Nephron progenitor cell (in vitro differentiated cells): ENCODE measurements at regions not wholly inside any gene's neighbourhood (a gene's known extent, or its start where the extent isn't known, plus 50 kb on each side); places are given as distances from the start of the nearest gene placed in this dataset.
"Not testable (repeated sequence)": the region's sequence is repeated elsewhere in the genome, so short reads cannot be mapped to it uniquely, and the experiment has no call there.

Experiments used
- DNase-seq: peaks from one replicate; pipeline ENCODE4 v3.0.0; 2021
- H3K27ac Mint-ChIP-seq: 2 replicates; pipeline ENCODE4 v1.8.0; 2021; ENCODE audit warnings: mild to moderate bottlenecking, moderate library complexity, mixed read lengths
- H3K27me3 Mint-ChIP-seq: 2 replicates; pipeline ENCODE4 v1.8.0; 2021; ENCODE audit warnings: mild to moderate bottlenecking, low read depth, mixed read lengths; ENCODE audit not compliant: poor library complexity
- H3K36me3 Mint-ChIP-seq: 2 replicates; pipeline ENCODE4 v1.8.0; 2021; ENCODE audit warnings: low read depth, mixed read lengths
- H3K4me1 Mint-ChIP-seq: 2 replicates; pipeline ENCODE4 v1.8.0; 2021; ENCODE audit warnings: mixed read lengths
- H3K4me3 Mint-ChIP-seq: 2 replicates; pipeline ENCODE4 v1.8.0; 2021; ENCODE audit warnings: mild to moderate bottlenecking, moderate library complexity, mixed read lengths
- H3K9me3 Mint-ChIP-seq: 2 replicates; pipeline ENCODE4 v1.8.0; 2021; ENCODE audit warnings: mild to moderate bottlenecking, moderate library complexity, mixed read lengths
- TF ChIP-seq, protein P1 (sequence below): fragments of 200-600 bp; sonication (generic); IDR thresholded peaks from 2 replicates; pipeline ENCODE4 v1.5.0; 2021; ENCODE audit warnings: antibody characterized with exemption

DNA sequence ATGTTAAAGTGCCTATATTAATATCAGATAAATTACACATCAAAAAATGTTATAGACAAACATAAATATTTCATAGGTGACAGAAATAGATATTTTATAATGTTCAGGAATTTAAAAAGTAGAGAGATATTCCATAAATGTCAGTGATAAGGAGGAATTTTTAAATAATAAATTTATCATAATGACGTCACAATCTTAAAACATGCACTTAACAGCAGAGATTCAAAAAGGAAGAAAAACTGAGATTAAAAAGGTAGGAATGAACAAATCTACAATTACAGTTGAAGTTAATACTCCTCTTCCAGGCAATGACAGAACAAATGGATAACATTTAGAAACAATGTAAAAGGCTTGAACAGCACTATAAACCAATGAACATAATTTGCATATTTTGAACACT is 345.4 kb upstream of the NOX3 start:
- no peak overlapping the region for H3K27ac Mint-ChIP-seq
- H3K36me3 Mint-ChIP-seq = no peaks in the 10 kb centered on the region
- no peaks in the 10 kb centered on the region for H3K4me1 Mint-ChIP-seq
- peaks cover 6% of the 10 kb centered on the region for H3K27me3 Mint-ChIP-seq
- DNase-seq = no peak
- no peak overlapping the region for H3K4me3 Mint-ChIP-seq
- TF ChIP-seq, protein P1, sequence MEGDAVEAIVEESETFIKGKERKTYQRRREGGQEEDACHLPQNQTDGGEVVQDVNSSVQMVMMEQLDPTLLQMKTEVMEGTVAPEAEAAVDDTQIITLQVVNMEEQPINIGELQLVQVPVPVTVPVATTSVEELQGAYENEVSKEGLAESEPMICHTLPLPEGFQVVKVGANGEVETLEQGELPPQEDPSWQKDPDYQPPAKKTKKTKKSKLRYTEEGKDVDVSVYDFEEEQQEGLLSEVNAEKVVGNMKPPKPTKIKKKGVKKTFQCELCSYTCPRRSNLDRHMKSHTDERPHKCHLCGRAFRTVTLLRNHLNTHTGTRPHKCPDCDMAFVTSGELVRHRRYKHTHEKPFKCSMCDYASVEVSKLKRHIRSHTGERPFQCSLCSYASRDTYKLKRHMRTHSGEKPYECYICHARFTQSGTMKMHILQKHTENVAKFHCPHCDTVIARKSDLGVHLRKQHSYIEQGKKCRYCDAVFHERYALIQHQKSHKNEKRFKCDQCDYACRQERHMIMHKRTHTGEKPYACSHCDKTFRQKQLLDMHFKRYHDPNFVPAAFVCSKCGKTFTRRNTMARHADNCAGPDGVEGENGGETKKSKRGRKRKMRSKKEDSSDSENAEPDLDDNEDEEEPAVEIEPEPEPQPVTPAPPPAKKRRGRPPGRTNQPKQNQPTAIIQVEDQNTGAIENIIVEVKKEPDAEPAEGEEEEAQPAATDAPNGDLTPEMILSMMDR = no peak
- peaks cover 20% of the 10 kb centered on the region for H3K9me3 Mint-ChIP-seq

DNA sequence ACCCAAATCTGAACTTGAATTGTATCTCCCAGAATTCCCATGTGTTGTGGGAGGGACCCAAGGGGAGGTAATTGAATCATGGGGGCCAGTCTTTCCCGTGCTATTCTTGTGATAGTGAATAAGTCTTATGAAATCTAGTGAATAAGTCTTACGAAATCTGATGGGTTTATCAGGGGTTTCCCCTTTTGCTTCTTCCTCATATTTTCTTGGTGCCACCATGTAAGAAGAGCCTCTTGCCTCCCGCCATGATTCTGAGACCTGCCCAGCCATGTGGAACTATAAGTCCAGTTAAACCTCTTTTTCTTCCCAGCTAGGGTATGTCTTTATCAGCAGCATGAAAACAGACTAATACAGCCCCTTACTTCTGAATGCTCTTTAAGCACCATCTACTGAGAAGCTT is 343.2 kb upstream of the NOX3 start:
- peaks cover 29% of the 10 kb centered on the region for H3K9me3 Mint-ChIP-seq
- not testable (repeated sequence) for H3K36me3 Mint-ChIP-seq, H3K4me1 Mint-ChIP-seq, H3K27me3 Mint-ChIP-seq, H3K4me3 Mint-ChIP-seq, DNase-seq, H3K27ac Mint-ChIP-seq

- TF ChIP-seq, protein P1 = no peak
- Mint-ChIP-seq H3K27me3 (peaks cover 3% of the 10 kb centered on the region), H3K4me3 (no peak overlapping the region), H3K27ac (no peak overlapping the region), H3K36me3 (no peaks in the 10 kb centered on the region), H3K4me1 (no peaks in the 10 kb centered on the region), H3K9me3 (peaks cover 36% of the 10 kb centered on the region)
- DNase-seq = no peak
Measured at GRCh38 chr6:155795173-155795796, 339.6 kb upstream of the NOX3 start.

GRCh38 chr6:155791891-155792290 is 336.3 kb upstream of the NOX3 start:
- TF ChIP-seq, protein P1 = no peak
- no peak overlapping the region for H3K27ac Mint-ChIP-seq
- peaks cover 48% of the 10 kb centered on the region for H3K9me3 Mint-ChIP-seq
- H3K27me3 Mint-ChIP-seq = no peaks in the 10 kb centered on the region
- H3K4me1 Mint-ChIP-seq = no peaks in the 10 kb centered on the region
- no peak overlapping the region for H3K4me3 Mint-ChIP-seq
- H3K36me3 Mint-ChIP-seq = no peaks in the 10 kb centered on the region
- DNase-seq = no peak

DNA sequence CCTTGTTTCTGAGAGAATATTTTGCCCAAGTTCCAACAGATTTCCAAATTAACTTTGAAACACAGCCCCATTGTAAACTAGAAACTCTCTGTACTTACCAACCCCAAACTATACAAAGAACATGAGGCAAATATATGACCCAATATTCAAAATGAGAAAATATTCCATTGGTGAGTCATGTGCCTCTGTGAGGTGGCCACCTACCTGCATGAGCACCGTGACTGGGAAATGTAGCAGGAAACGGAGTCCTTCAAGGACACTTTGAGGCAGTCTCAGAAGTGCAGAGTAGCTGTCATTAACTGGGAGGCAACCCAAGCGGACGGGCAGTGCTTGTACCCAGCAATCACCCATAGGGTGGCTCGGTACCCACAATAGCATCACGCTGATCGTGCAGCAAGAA is 335.5 kb upstream of the NOX3 start:
- Mint-ChIP-seq H3K36me3 (no peaks in the 10 kb centered on the region), H3K27ac (no peak overlapping the region)

DNA sequence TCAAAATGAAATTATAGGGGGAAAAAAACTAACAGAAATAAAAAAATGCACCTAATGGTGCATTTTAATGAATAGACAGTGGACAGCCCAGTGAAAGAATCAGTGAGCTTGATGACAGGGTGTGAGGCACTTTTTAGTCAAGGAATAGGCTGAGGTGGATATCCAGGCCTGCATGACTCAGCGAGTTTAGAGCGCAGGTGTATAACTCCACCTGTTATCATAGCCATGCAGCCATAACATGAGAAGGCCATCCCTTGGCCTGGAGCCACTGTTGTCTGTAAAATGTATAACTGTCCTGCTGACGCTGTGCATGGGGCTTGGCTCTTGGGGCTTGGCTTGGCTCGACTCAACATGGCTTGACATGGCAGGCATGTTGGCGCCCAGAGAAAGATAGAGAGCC is 331.5 kb upstream of the NOX3 start:
- no peaks in the 10 kb centered on the region for H3K27me3 Mint-ChIP-seq
- H3K27ac Mint-ChIP-seq = no peak overlapping the region
- peaks cover 5% of the 10 kb centered on the region for H3K4me1 Mint-ChIP-seq
- no peaks in the 10 kb centered on the region for H3K36me3 Mint-ChIP-seq
- no peak for DNase-seq
- TF ChIP-seq, protein P1 = no peak
- H3K9me3 Mint-ChIP-seq = peaks cover 37% of the 10 kb centered on the region
- H3K4me3 Mint-ChIP-seq = no peak overlapping the region

More for the DNA sequence above, 335.5 kb upstream of the NOX3 start:
- Mint-ChIP-seq H3K4me1 (no peaks in the 10 kb centered on the region), H3K27me3 (no peaks in the 10 kb centered on the region), H3K4me3 (no peak overlapping the region), H3K9me3 (peaks cover 50% of the 10 kb centered on the region)
- TF ChIP-seq, protein P1 = no peak
- DNase-seq = no peak
